IPS DF 6.9 (cell line): ENCODE measurements at regions not wholly inside any gene's neighbourhood (a gene's known extent, or its start where the extent isn't known, plus 50 kb on each side); places are given as distances from the start of the nearest gene placed in this dataset.
"Not testable (repeated sequence)": the region's sequence is repeated elsewhere in the genome, so short reads cannot be mapped to it uniquely, and the experiment has no call there.

Source experiments
- DNase-seq: peaks from one replicate; pipeline ENCODE4 v3.0.0-alpha.2; 2013; ENCODE audit warnings: low read depth, low spot score
- H3K27ac ChIP-seq: one replicate; pipeline ENCODE4 v1.5.1; 2013; ENCODE audit warnings: low read length, control low read depth
- H3K27me3 ChIP-seq: 2 replicates; pipeline ENCODE4 v1.6.1; 2013; ENCODE audit warnings: mild to moderate bottlenecking, low read length; ENCODE audit not compliant: control insufficient read depth, insufficient read depth
- H3K36me3 ChIP-seq: 2 replicates; pipeline ENCODE4 v1.6.1; 2013; ENCODE audit warnings: low read length; ENCODE audit not compliant: control insufficient read depth, insufficient read depth
- H3K4me1 ChIP-seq: 2 replicates; pipeline ENCODE4 v1.6.1; 2013; ENCODE audit warnings: low read length; ENCODE audit not compliant: control insufficient read depth, insufficient read depth
- H3K4me3 ChIP-seq: 2 replicates; pipeline ENCODE4 v1.5.1; 2013; ENCODE audit warnings: mild to moderate bottlenecking, low read length
- H3K9me3 ChIP-seq: 2 replicates; pipeline ENCODE4 v1.6.1; 2013; ENCODE audit warnings: low read length, inconsistent platforms; ENCODE audit not compliant: control insufficient read depth, insufficient read depth
- WGBS: extraction: QIAGEN DNeasy Blood & Tissue Kit; methylation state at CpG from one replicate; pipeline ENCODE4 v1.1.7; 2013; ENCODE audit warnings: mixed read lengths, missing lambda C conversion rate; ENCODE audit not compliant: insufficient read length, insufficient coverage; 5-methylcytosine and 5-hydroxymethylcytosine counted together

GRCh38 chr6:13874191-13874549, 50.6 kb upstream of the RNF182 start:
- no peaks in the 10 kb centered on the region for H3K9me3 ChIP-seq
- no peaks in the 10 kb centered on the region; the same call in 1 of the 2 replicates for H3K27me3 ChIP-seq
- DNase-seq = no peak
- no peak overlapping the region for H3K27ac ChIP-seq
- peak overlapping the region; percentile 7; the same call in 1 of the 2 replicates for H3K4me3 ChIP-seq
- WGBS = no CpG with 5 or more reads among the region's 8 CpGs
- H3K4me1 ChIP-seq = peaks cover 1% of the 10 kb centered on the region; the same call in 1 of the 2 replicates
- no peaks in the 10 kb centered on the region for H3K36me3 ChIP-seq

GRCh38 chr6:13873288-13874190, 51.2 kb upstream of the RNF182 start:
- no CpG with 5 or more reads among the region's 49 CpGs for WGBS
- no peaks in the 10 kb centered on the region; the same call in 1 of the 2 replicates for H3K27me3 ChIP-seq
- peak; percentile 78 for DNase-seq
- peaks cover 1% of the 10 kb centered on the region; the same call in 1 of the 2 replicates for H3K4me1 ChIP-seq
- H3K4me3 ChIP-seq = peak overlapping the region; percentile 22; the same call in 1 of the 2 replicates
- no peak overlapping the region for H3K27ac ChIP-seq
- H3K36me3 ChIP-seq = no peaks in the 10 kb centered on the region
- no peaks in the 10 kb centered on the region for H3K9me3 ChIP-seq

- DNase-seq = no peak
- H3K4me3 ChIP-seq = no peak overlapping the region
- peaks cover 1% of the 10 kb centered on the region; the same call in 1 of the 2 replicates for H3K4me1 ChIP-seq
- WGBS = no CpG with 5 or more reads among the region's 2 CpGs
- H3K9me3 ChIP-seq = no peaks in the 10 kb centered on the region
- H3K27ac ChIP-seq = no peak overlapping the region
- no peaks in the 10 kb centered on the region; the same call in 1 of the 2 replicates for H3K27me3 ChIP-seq
- no peaks in the 10 kb centered on the region for H3K36me3 ChIP-seq
Measured at GRCh38 chr6:13872681-13873080, 52.1 kb upstream of the RNF182 start.

GRCh38 chr6:13872006-13872405, 52.7 kb upstream of the RNF182 start:
- not testable (repeated sequence) for H3K4me3 ChIP-seq, H3K4me1 ChIP-seq, H3K27ac ChIP-seq, H3K36me3 ChIP-seq, H3K27me3 ChIP-seq, H3K9me3 ChIP-seq, DNase-seq
- WGBS = no CpG with 5 or more reads among the region's 23 CpGs

GRCh38 chr6:13870214-13870830, 54.4 kb upstream of the RNF182 start:
- no CpG with 5 or more reads among the region's 4 CpGs for WGBS
- Histone ChIP-seq H3K9me3 (no peaks in the 10 kb centered on the region), H3K4me3 (no peak overlapping the region), H3K27ac (no peak overlapping the region), H3K4me1 (peaks cover 1% of the 10 kb centered on the region; the same call in 1 of the 2 replicates), H3K27me3 (no peaks in the 10 kb centered on the region; the same call in 1 of the 2 replicates), H3K36me3 (no peaks in the 10 kb centered on the region)
- DNase-seq = no peak

- 100% methylated on average over 1 of the region's 8 CpGs for WGBS
- Histone ChIP-seq H3K9me3 (no peaks in the 10 kb centered on the region), H3K4me3 (no peak overlapping the region), H3K27ac (no peak overlapping the region), H3K27me3 (no peaks in the 10 kb centered on the region), H3K36me3 (no peaks in the 10 kb centered on the region), H3K4me1 (no peaks in the 10 kb centered on the region)
- no peak for DNase-seq
Measured at GRCh38 chr6:13868236-13868635, 53.9 kb upstream of the MCUR1 start.

GRCh38 chr6:13866301-13866700, 51.9 kb upstream of the MCUR1 start:
- H3K27me3 ChIP-seq = no peaks in the 10 kb centered on the region

GRCh38 chr6:13865141-13865540, 50.8 kb upstream of the MCUR1 start:
- Histone ChIP-seq H3K4me3 (no peak overlapping the region), H3K27me3 (no peaks in the 10 kb centered on the region), H3K4me1 (no peaks in the 10 kb centered on the region), H3K36me3 (no peaks in the 10 kb centered on the region), H3K27ac (no peak overlapping the region), H3K9me3 (no peaks in the 10 kb centered on the region)
- no peak for DNase-seq
- WGBS = no CpG with 5 or more reads among the region's 2 CpGs

More at GRCh38 chr6:13866301-13866700, 51.9 kb upstream of the MCUR1 start:
- no CpG with 5 or more reads among the region's 3 CpGs for WGBS
- no peaks in the 10 kb centered on the region for H3K9me3 ChIP-seq
- no peak overlapping the region for H3K4me3 ChIP-seq
- no peaks in the 10 kb centered on the region for H3K36me3 ChIP-seq
- DNase-seq = no peak
- H3K27ac ChIP-seq = no peak overlapping the region
- H3K4me1 ChIP-seq = no peaks in the 10 kb centered on the region

- WGBS = no CpG with 5 or more reads among the region's 2 CpGs
- not testable (repeated sequence) for H3K4me1 ChIP-seq, DNase-seq, H3K27ac ChIP-seq, H3K27me3 ChIP-seq, H3K9me3 ChIP-seq, H3K4me3 ChIP-seq, H3K36me3 ChIP-seq
Measured at GRCh38 chr6:13864669-13865068, 50.3 kb upstream of the MCUR1 start.
